ENCODE measurements at regions not wholly inside any gene's neighbourhood (a gene's known extent, or its start where the extent isn't known, plus 50 kb on each side); places are given as distances from the start of the nearest gene placed in this dataset.

- Histone ChIP-seq H3K4me3 (ENCODE audit: insufficient read depth, low read depth, low read length) (no peak overlapping the region), H3K27ac (ENCODE audit: insufficient read depth, low read length) (no peak overlapping the region), H3K4me1 (ENCODE audit: control insufficient read depth, insufficient read depth, low read length) (no peaks in the 10 kb centered on the region), H4K20me1 (ENCODE audit: insufficient read depth, low read length) (no peaks in the 10 kb centered on the region), H2BK120ac (ENCODE audit: low read depth, low read length) (no peak overlapping the region), H4K5ac (ENCODE audit: low read depth, low read length) (no peak overlapping the region), H3K23ac (ENCODE audit: low read depth, low read length) (no peak overlapping the region), H3K4me2 (ENCODE audit: low read depth, low read length) (no peak overlapping the region), H2BK20ac (ENCODE audit: low read depth, low read length) (no peak overlapping the region), H3K79me1 (ENCODE audit: low read depth in 1 of 2, low read length in 2 of 2) (no peaks in the 10 kb centered on the region), H3K27me3 (ENCODE audit: control insufficient read depth, insufficient read depth, low read length) (no peaks in the 10 kb centered on the region), H2AFZ (replicated peaks; ENCODE audit: low read length, poor library complexity) (no peak overlapping the region), H2BK5ac (ENCODE audit: low read depth, low read length, poor library complexity, severe bottlenecking) (no peak overlapping the region), H2AK5ac (ENCODE audit: low read depth, low read length) (no peak overlapping the region), H4K8ac (ENCODE audit: low read depth in 2 of 2, low read length in 2 of 2) (no peak overlapping the region), H2BK15ac (ENCODE audit: low read depth, low read length) (no peak overlapping the region), H4K91ac (ENCODE audit: insufficient read depth, low read depth, low read length) (no peak overlapping the region), H3K9me3 (ENCODE audit: control insufficient read depth, insufficient read depth, low read length) (peaks cover 12% of the 10 kb centered on the region), H3K9ac (ENCODE audit: low read depth, low read length) (no peak overlapping the region), H3K18ac (ENCODE audit: low read depth, low read length) (no peak overlapping the region), H3K9me1 (ENCODE audit: insufficient read depth, low read length) (no peaks in the 10 kb centered on the region), H3K36me3 (ENCODE audit: control insufficient read depth, insufficient read depth, low read length) (no peaks in the 10 kb centered on the region), H3K4ac (ENCODE audit: low read depth, low read length) (no peak overlapping the region), H3K14ac (replicated peaks; ENCODE audit: low read depth, low read length) (no peak overlapping the region), H2AK9ac (replicated peaks; ENCODE audit: low read depth, low read length, poor library complexity) (no peak overlapping the region), H3K56ac (ENCODE audit: extremely low read depth, insufficient read depth, low read length) (no peak overlapping the region)
- BruUV-seq (replicated peaks), result no TSS peak
- dilution Hi-C loops (cut with HindIII; ENCODE audit: low sequenced_read_pairs, unreplicated experiment), result no loop called here
- ChIA-PET POLR2A (ENCODE audit: unreplicated experiment) (no interaction called here), CTCF (no interaction called here)
- DNase-seq (no peak), ATAC-seq (ENCODE audit: low read depth) (no peak)
- TF ChIP-seq BHLHE40 (IDR thresholded peaks at IDR 0.05; ENCODE audit: low read depth, low read length), result no peak
- no peak for TF ChIP-seq NFE2L2 (IDR thresholded peaks at IDR 0.05; ENCODE audit: low read depth, low read length)
- TF ChIP-seq MXI1 (IDR thresholded peaks at IDR 0.05; ENCODE audit: borderline replicate concordance, low read depth, low read length), result no peak
- no peak for TF ChIP-seq CHD1 (IDR thresholded peaks at IDR 0.05; ENCODE audit: low read depth, low read length)
- no peak for TF ChIP-seq RAD21 (IDR thresholded peaks at IDR 0.05; ENCODE audit: low read length)
- no peak for TF ChIP-seq RFX5 (IDR thresholded peaks at IDR 0.05; ENCODE audit: low read depth, low read length)
- no peak for TF ChIP-seq CEBPB (IDR thresholded peaks at IDR 0.05; ENCODE audit: low read depth, low read length)
- TF ChIP-seq FOS (IDR thresholded peaks at IDR 0.05; ENCODE audit: low read depth, low read length), result no peak
- TF ChIP-seq SMC3 (IDR thresholded peaks at IDR 0.05; ENCODE audit: low read depth, low read length), result no peak
- no peak for TF ChIP-seq RCOR1 (IDR thresholded peaks at IDR 0.05; ENCODE audit: insufficient replicate concordance, low read length)
- no peak for TF ChIP-seq POLR2A (IDR thresholded peaks at IDR 0.05; ENCODE audit: low read depth, low read length)
- TF ChIP-seq MAFK (IDR thresholded peaks at IDR 0.05; ENCODE audit: low read depth, low read length), result no peak
- TF ChIP-seq MAZ (IDR thresholded peaks at IDR 0.05; ENCODE audit: borderline replicate concordance, low read depth, low read length), result no peak
- TF ChIP-seq USF2 (IDR thresholded peaks at IDR 0.05; ENCODE audit: low read depth, low read length), result no peak
- TF ChIP-seq ELK1 (IDR thresholded peaks at IDR 0.05; ENCODE audit: borderline replicate concordance, low read depth, low read length), result no peak
- TF ChIP-seq CTCF (conservative IDR thresholded peaks at IDR 0.05; ENCODE audit: low read depth, low read length), result no peak
- in situ Hi-C loops (cut with MboI; ENCODE audit: low sequenced_read_pairs), result no loop called here
- intact Hi-C loops (cut with micrococcal nuclease), result no loop called here
Observed at GRCh38 chr4:13180701-13181100, 303.4 kb downstream of the RAB28 start.
